ENCODE measurements at regions not wholly inside any gene's neighbourhood (a gene's known extent, or its start where the extent isn't known, plus 50 kb on each side); places are given as distances from the start of the nearest gene placed in this dataset.
"Not testable (repeated sequence)": the region's sequence is repeated elsewhere in the genome, so short reads cannot be mapped to it uniquely, and the experiment has no call there.

GRCh38 chr3:159260049-159260662 is 458.3 kb downstream of the MFSD1 start:
- peak; percentile 76 for DNase-seq
- Histone ChIP-seq H3K27me3 (replicated peaks; ENCODE audit: insufficient read depth, low read length) (no peaks in the 10 kb centered on the region), H3K36me3 (replicated peaks; ENCODE audit: insufficient read depth, low read length) (no peaks in the 10 kb centered on the region), H3K4me3 (ENCODE audit: low read length) (no peak overlapping the region), H3K9me2 (replicated peaks; ENCODE audit: insufficient read depth, low read length) (no peaks in the 10 kb centered on the region), H3K9me3 (replicated peaks; ENCODE audit: insufficient read depth, low read length) (no peaks in the 10 kb centered on the region), H3K9ac (ENCODE audit: low read length) (no peak overlapping the region), H2AFZ (ENCODE audit: low read length) (no peak overlapping the region), H4K20me1 (ENCODE audit: insufficient read depth, low read length) (no peaks in the 10 kb centered on the region), H3F3A (ENCODE audit: insufficient read depth, low read length) (no peaks in the 10 kb centered on the region), H3K4me1 (ENCODE audit: low read length) (no peaks in the 10 kb centered on the region), H3K4me2 (ENCODE audit: low read depth, low read length) (no peak overlapping the region), H3K27ac (ENCODE audit: low read length) (no peak overlapping the region), H3K79me2 (ENCODE audit: low read length) (no peaks in the 10 kb centered on the region)
- no peak for TF ChIP-seq EZH2 (optimal IDR thresholded peaks at IDR 0.05; ENCODE audit: low read depth, low read length)
- TF ChIP-seq CTCF (IDR thresholded peaks at IDR 0.05; ENCODE audit: low read length), result peak; percentile 92
- TF ChIP-seq EZH2phosphoT487 (IDR thresholded peaks at IDR 0.05; ENCODE audit: low read length), result no peak

- H4K20me1 ChIP-seq (ENCODE audit: insufficient read depth, low read length), result not testable (repeated sequence)
Measured at GRCh38 chr3:159261333-159261732, 459.5 kb downstream of the MFSD1 start.

GRCh38 chr3:159263750-159264553 is 462.1 kb downstream of the MFSD1 start:
- Histone ChIP-seq H3K27ac (ENCODE audit: low read length) (no peak overlapping the region), H4K20me1 (ENCODE audit: insufficient read depth, low read length) (no peaks in the 10 kb centered on the region), H3K9me3 (replicated peaks; ENCODE audit: insufficient read depth, low read length) (no peaks in the 10 kb centered on the region), H2AFZ (ENCODE audit: low read length) (no peak overlapping the region), H3F3A (ENCODE audit: insufficient read depth, low read length) (no peaks in the 10 kb centered on the region), H3K27me3 (replicated peaks; ENCODE audit: insufficient read depth, low read length) (no peaks in the 10 kb centered on the region), H3K9me2 (replicated peaks; ENCODE audit: insufficient read depth, low read length) (no peaks in the 10 kb centered on the region), H3K79me2 (ENCODE audit: low read length) (no peaks in the 10 kb centered on the region), H3K9ac (ENCODE audit: low read length) (no peak overlapping the region), H3K4me1 (ENCODE audit: low read length) (no peaks in the 10 kb centered on the region), H3K36me3 (replicated peaks; ENCODE audit: insufficient read depth, low read length) (no peaks in the 10 kb centered on the region), H3K4me3 (ENCODE audit: low read length) (no peak overlapping the region), H3K4me2 (ENCODE audit: low read depth, low read length) (no peak overlapping the region)
- DNase-seq, result peak; percentile 71
- TF ChIP-seq CTCF (IDR thresholded peaks at IDR 0.05; ENCODE audit: low read length), result peak; percentile 91
- no peak for TF ChIP-seq EZH2 (optimal IDR thresholded peaks at IDR 0.05; ENCODE audit: low read depth, low read length)

More at GRCh38 chr3:159261333-159261732, 459.5 kb downstream of the MFSD1 start:
- not testable (repeated sequence) for H3K27me3 ChIP-seq (replicated peaks; ENCODE audit: insufficient read depth, low read length); H3K36me3 ChIP-seq (replicated peaks; ENCODE audit: insufficient read depth, low read length); H3F3A ChIP-seq (ENCODE audit: insufficient read depth, low read length); H3K4me2 ChIP-seq (ENCODE audit: low read depth, low read length); H3K4me3 ChIP-seq (ENCODE audit: low read length); H3K27ac ChIP-seq (ENCODE audit: low read length); H3K4me1 ChIP-seq (ENCODE audit: low read length); H3K9me3 ChIP-seq (replicated peaks; ENCODE audit: insufficient read depth, low read length); H3K79me2 ChIP-seq (ENCODE audit: low read length); H3K9ac ChIP-seq (ENCODE audit: low read length); H2AFZ ChIP-seq (ENCODE audit: low read length); DNase-seq; H3K9me2 ChIP-seq (replicated peaks; ENCODE audit: insufficient read depth, low read length)

- Histone ChIP-seq H3K9me2 (replicated peaks; ENCODE audit: insufficient read depth, low read length) (no peaks in the 10 kb centered on the region), H3K27ac (ENCODE audit: low read length) (no peak overlapping the region), H3K36me3 (replicated peaks; ENCODE audit: insufficient read depth, low read length) (no peaks in the 10 kb centered on the region), H4K20me1 (ENCODE audit: insufficient read depth, low read length) (no peaks in the 10 kb centered on the region), H3K4me2 (ENCODE audit: low read depth, low read length) (no peak overlapping the region), H3K9ac (ENCODE audit: low read length) (no peak overlapping the region), H3K4me3 (ENCODE audit: low read length) (no peak overlapping the region), H3K79me2 (ENCODE audit: low read length) (no peaks in the 10 kb centered on the region), H3K9me3 (replicated peaks; ENCODE audit: insufficient read depth, low read length) (no peaks in the 10 kb centered on the region), H3K27me3 (replicated peaks; ENCODE audit: insufficient read depth, low read length) (no peaks in the 10 kb centered on the region), H2AFZ (ENCODE audit: low read length) (no peak overlapping the region), H3K4me1 (ENCODE audit: low read length) (no peaks in the 10 kb centered on the region), H3F3A (ENCODE audit: insufficient read depth, low read length) (no peaks in the 10 kb centered on the region)
- TF ChIP-seq EZH2 (optimal IDR thresholded peaks at IDR 0.05; ENCODE audit: low read depth, low read length), result no peak
- no peak for TF ChIP-seq CTCF (IDR thresholded peaks at IDR 0.05; ENCODE audit: low read length)
- TF ChIP-seq EZH2phosphoT487 (IDR thresholded peaks at IDR 0.05; ENCODE audit: low read length), result no peak
- DNase-seq, result no peak
Measured at GRCh38 chr3:159265705-159266104, 463.9 kb downstream of the MFSD1 start.

All from MM.1S (cell line).